Epithelial cell of esophagus (primary cell): ENCODE measurements at regions not wholly inside any gene's neighbourhood (a gene's known extent, or its start where the extent isn't known, plus 50 kb on each side); places are given as distances from the start of the nearest gene placed in this dataset.

Experiments used
- DNase-seq: peaks from one replicate; pipeline ENCODE4 v3.0.0; 2010; ENCODE audit warnings: low read depth
- H3K4me3 ChIP-seq: 2 replicates; pipeline ENCODE4 v1.5.1; 2011; ENCODE audit warnings: mild to moderate bottlenecking, low read length, control low read depth
- CTCF ChIP-seq: IDR thresholded peaks from 2 replicates; pipeline ENCODE4 v1.5.1; 2011; ENCODE audit warnings: low read depth, mild to moderate bottlenecking, low read length, control low read depth, inconsistent platforms; ENCODE audit not compliant: insufficient read depth; ENCODE audit errors: missing control alignments

- H3K4me3 ChIP-seq, result no peak overlapping the region
- DNase-seq, result peak; percentile 66
Observed at GRCh38 chr9:16154521-16155078, 601.8 kb downstream of the CCDC171 start.

GRCh38 chr9:16155878-16156277, 603.0 kb downstream of the CCDC171 start:
- no peak for TF ChIP-seq CTCF
- H3K4me3 ChIP-seq, result no peak overlapping the region
- DNase-seq, result no peak

More at GRCh38 chr9:16154521-16155078, 601.8 kb downstream of the CCDC171 start:
- no peak for TF ChIP-seq CTCF

- TF ChIP-seq CTCF, result no peak
- no peak for DNase-seq
- no peak overlapping the region for H3K4me3 ChIP-seq
Observed at GRCh38 chr9:16157216-16157615, 604.4 kb downstream of the CCDC171 start.

GRCh38 chr9:16157651-16158050, 604.8 kb downstream of the CCDC171 start:
- H3K4me3 ChIP-seq, result no peak overlapping the region
- no peak for TF ChIP-seq CTCF
- DNase-seq, result no peak

GRCh38 chr9:16158093-16158492, 605.2 kb downstream of the CCDC171 start:
- no peak overlapping the region for H3K4me3 ChIP-seq
- no peak for DNase-seq
- no peak for TF ChIP-seq CTCF

DNA sequence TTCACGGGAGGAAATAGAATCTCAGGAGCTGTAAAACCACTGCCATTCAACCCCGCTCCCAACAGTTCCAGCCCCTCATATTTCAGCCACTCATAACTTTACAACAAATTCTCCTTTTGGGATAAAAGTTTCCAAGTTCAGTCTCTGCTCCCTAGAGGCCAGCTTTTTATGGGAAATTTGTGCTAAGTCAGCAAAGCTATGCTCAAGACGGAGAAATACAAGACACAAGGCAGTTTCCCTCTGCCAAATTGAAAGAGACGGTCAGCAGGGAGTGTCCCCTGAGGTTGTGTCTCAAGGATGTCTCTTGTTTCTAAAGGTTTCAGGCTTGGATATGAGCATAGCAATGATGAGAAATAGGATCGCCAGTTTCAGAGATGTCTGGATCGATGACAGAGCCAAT, 608.6 kb downstream of the CCDC171 start:
- no peak for TF ChIP-seq CTCF
- no peak overlapping the region for H3K4me3 ChIP-seq
- no peak for DNase-seq

GRCh38 chr9:16170119-16170518, 617.3 kb downstream of the CCDC171 start:
- no peak for TF ChIP-seq CTCF
- DNase-seq, result no peak
- H3K4me3 ChIP-seq, result no peak overlapping the region
